Posterior cingulate gyrus (tissue), 11 donors: ENCODE measurements at regions not wholly inside any gene's neighbourhood (a gene's known extent, or its start where the extent isn't known, plus 50 kb on each side); places are given as distances from the start of the nearest gene placed in this dataset.

Experiments
- DNase-seq, 10 donors: peaks; one replicate each; pipeline versions ENCODE4 v3.0.0 to v3.0.0-alpha.2; 2020 to 2021; ENCODE audit warnings: mixed read lengths in 3 of 10
- intact Hi-C: fragments of 100-400 bp; cut with DNase I; formaldehyde crosslinking; loops from one replicate; pipeline ENCODE4 v1.15.1; 2023

DNA sequence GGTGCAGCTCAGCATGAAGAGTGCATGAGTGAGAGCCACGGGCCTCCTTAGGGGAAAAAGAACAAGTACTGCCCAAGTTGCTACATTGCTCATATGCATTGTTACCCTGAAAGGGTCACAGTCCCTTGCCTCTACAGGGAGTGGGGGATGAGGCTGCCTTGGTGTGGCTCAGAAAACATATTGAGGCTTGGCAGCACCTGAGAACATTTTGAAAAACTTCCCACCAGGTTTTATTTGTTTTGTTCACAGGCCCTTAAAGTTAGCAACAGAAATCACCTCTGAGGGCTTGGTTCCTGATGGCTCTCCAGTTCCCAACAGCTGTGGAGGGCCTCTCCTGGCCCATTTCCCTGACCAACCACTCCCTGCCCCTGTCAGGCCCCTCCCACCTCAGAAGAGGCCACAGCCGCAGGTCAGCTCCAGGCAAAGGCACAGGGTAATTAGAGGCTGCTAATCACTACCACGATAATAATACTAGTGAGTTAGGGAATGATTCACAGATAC, 90.7 kb upstream of the ADRA1B start:
- intact Hi-C loops = no loop called here
- DNase-seq = no peak

DNA sequence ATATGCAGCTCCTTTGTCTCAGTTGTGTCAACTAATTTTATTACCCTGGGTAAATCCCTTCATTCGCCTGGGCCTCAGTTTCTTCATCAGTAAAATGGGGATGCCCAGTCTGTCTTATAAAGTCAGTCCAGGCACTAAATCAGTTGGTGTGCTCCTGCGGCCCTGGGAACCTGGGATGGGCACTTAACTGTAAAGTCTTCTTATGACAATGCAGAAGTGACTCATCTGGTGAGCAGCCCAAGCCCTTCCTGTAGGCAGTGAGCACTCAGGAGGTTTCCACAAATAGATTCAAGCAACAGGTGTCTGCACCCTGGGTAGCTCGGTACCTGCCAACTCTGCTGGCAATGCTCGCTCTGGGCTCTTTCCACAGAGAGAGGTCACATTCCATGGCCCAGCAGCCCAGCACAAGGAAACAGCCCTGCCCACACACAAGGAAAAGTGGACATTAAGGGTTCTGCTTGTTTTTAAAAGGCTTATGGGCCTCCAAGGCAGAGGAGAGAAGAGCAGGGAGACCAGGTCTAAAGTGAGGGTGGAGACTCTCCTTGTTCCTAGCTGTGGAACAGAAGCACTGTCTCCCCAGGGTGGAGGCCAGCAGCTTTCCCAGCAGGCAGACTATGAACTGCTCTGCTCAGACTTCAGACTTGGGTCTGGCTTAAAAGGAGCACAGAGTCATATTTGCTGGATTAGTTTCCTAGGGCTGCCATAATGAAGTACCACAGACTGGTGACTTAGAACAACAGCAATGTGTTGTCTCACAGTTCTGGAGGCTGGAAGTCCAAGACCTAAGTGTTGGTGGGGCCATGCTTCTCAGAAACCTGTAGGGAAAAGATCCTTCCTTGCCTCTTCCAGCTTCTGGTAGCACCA, 89.7 kb upstream of the ADRA1B start:
- intact Hi-C loops = no loop called here
- DNase-seq = peak in 1 of 10 donors; percentile 46

DNA sequence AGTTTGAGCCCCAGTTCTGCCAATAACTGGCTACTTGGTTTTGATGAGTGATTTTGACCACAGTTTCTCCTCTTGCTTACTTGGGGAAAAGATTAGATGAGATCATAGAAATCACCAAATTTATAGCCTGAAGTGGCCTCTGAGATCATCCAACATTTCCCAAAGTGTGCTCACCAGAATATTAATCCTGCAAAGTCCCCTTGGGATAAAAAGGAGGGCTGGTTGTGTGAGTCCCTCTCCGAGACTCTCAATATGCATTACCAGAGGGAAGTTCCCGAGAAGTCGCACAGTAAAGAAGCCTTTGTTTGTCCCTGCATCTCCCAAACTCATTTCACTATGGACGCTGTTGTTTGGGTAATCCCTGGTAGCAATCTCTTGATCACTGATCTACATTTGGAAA, 88.4 kb upstream of the ADRA1B start:
- intact Hi-C loops = no loop called here
- no peak for DNase-seq

DNA sequence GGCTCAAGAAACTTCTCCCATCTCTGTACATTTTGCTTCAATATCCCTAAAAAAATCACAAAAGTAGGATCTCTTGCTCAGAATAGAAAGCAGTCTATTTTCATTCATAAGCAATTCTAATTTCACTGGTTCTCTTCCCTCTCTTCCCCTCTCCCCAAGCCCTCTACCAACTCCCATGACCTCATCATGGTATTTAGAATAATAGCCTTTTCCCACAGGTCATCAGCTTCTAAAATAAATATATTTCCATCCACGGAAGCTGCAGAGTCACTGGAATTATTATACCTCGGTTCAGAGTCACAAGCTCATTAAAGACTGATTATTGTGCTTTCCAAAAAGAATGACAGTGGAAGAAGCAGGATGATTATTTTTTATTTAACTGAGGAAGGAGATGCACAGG, 84.2 kb upstream of the ADRA1B start:
- DNase-seq = no peak
- intact Hi-C loops = no loop called here

DNA sequence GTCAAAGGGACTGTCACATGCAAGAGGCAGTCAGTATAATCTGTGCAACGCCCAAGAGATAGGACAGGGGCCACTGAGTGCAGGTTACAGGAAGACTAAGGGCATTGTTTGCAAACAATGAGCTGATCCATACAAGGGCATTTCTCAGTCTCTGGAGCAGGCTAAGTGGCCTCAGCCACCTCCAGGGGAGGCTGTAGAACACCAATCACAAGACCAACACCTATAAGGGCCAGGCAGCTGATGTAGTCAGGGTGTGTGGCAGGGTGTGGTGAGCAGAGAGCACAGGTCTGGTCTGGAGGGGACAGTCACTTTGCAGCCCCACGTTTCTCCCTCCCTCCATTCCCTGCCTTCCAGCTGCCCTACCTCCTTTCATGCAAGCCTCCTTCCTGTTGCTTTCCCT, 83.2 kb upstream of the ADRA1B start:
- intact Hi-C loops = no loop called here
- no peak for DNase-seq

DNA sequence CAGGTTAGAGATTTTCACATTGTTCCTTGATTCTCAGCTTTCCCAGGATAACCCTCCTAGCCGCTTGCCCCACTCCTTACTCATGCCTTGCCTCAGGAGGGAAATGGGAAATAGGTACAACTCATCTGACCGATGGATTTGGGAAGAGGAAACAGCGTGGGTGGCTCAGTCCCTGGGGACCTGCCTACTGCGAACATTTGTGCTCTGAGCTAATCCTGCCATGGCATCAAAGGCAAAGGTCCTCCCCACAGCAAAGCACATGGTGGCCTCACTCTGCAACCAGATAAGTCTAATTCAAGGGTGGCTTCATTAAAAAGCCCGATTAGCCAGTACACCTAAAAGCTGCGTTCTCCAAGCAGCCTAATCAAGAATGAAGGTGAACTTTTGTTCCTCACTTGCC, 82.4 kb upstream of the ADRA1B start:
- intact Hi-C loops = no loop called here
- no peak for DNase-seq

DNA sequence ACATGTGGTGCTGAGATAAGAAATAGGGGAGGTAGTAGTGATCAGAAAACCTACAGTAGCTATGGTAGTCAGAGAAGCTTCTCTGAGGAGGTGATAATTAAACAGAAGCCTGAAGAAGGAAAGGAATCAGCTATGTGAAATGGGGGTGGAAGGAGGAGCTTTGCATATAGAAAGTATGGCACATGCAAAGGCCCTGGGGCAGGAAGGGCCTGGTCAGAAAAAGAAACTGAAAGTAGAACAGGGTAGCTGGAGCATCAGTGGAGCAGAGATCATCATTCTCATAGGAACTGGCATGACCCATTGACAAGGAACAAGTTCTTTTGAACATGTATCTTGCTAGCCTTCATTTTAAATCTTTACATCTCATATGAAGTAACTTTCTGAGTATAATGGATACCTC, 80.7 kb upstream of the ADRA1B start:
- no peak for DNase-seq
- intact Hi-C loops = no loop called here

DNA sequence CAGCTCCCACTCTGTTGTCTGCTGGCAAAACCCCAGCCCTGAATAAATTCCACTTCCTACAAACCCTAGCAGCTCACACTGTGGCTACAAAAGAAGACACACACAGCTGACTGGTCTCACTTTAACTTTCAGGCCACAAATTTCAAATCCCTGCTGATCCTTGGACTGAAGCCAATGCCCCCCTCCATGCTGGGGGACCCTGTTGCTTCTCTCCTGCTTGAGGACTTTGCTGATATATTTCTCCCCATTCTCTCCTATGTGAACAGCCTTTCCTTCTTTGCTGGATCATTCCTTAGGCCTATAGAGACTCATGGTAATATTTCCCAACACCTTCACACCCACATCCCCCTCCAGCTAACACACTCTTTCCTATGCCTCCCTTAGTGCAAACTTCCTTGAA, 79.6 kb upstream of the ADRA1B start:
- intact Hi-C loops = no loop called here
- no peak for DNase-seq

DNA sequence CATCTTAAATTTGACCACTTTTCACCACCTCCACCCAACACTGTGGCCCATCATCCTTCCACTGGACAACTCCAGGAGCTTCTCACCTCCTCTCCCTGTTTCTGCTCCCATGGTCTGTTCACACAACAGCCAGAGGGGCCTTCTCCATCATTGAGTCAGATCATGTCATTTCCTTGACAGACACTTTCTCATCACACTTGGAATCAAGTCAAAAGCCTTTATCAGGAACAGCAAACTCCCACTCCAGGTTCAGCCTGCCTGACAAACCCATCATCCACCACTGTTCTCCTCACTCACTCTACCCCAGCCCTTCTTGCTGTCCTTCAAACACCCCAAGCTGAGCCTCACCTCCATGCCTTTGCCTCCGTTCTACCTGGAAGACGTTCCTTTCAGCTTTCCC, 78.4 kb upstream of the ADRA1B start:
- intact Hi-C loops = no loop called here
- no peak for DNase-seq

DNA sequence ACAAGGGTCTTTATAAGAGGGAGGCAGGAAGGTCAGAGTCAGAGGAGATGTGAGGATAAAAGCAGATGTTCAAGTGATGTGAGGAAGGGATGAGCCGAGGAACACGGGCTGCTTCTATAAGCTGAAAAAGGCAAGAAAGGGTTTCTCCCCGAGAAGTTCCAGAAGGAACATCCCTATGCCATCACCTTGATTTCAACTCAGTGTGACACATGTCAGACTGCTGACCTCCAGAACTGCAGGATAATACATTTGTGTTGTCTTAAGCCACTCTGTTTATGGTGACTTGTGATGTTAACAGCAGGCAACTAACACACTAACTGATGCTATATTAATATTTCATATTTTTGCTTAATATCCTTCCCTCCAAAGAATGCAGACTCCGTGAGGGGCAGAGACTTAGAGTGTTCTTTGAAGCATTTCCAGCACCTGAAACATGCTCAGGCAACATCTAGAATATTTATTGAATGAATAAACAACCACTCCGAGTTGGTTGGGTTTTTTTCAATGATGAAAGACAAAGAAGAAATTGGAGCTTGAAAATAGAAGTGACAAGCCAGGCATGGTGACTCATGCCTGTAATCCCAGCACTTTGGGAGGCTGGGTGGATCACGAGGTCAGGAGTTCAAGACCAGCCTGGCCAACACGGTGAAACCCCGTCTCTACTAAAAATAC, 77.6 kb upstream of the ADRA1B start:
- intact Hi-C loops = no loop called here
- no peak for DNase-seq

DNA sequence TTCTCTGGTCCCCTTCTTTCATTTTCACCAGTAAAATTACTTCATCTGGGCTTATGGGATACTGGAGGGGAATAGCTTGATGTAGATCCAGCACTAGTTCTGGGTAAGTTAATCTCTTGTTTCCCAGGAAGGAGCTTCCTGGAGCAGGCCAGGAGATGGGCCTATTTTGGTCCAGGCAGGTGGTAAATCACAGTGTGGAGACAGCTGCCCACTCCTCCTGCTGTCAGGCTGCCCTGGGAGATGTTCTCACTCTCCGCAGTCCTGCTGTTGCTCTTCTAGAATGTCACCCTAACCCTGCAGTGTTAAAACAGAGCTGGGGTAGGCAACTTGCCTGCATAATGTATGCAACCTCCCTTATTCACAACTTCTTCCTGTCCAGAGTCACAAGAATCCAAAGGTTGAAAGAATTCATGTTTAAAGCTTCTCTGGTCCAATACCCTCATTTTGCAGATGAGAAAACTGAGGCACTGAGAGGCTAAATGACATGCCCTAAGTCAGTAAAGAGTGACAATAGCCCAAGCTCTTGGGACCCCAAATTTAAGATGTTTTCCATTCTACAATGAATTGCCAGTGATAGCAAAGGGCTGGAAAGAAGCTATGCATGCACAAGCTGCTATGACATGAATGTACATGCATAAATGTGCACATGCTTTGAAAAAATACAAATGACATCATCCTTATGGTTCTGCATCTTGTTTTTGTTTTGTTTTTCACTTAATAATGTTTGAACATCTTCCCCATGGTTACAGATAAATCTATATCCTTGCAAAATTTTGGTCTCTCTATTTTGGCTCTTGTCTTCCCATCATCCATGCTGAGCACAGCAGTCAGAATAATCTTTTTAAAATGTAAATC, 71.8 kb upstream of the ADRA1B start:
- DNase-seq = peak in 3 of 10 donors; percentile 25 to 84 (median 76)
- intact Hi-C loops = no loop called here

DNA sequence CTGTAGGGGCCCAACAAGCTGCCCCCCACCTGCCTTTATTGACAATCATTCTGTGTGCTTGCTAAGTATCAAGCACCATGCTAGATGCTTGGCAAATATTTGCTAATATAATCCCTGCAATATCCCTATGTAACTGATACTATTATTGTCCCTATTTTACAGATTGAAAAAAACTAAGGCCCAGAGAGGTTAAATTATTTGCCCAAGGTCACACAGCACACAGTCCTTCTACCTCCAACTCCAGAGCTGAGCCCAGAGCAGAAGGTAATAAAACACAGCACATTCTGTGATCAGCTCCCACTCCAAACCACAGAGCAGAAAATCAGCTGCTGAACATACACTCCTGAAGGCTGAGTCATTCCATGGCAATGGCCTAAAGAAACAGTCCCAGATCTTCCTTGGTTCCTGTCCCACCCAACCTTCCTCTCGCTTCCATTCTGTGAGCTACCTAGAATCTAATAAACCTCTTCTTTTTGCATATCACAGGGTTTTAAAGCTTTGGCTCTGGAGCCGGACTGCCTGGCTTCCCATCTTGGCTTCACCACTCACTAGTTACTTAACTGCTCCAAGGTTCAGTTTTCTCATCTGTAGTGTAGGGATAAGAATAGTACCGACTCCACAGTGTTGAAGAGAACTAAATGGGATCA, 66.7 kb upstream of the ADRA1B start:
- intact Hi-C loops = no loop called here
- DNase-seq = no peak

DNA sequence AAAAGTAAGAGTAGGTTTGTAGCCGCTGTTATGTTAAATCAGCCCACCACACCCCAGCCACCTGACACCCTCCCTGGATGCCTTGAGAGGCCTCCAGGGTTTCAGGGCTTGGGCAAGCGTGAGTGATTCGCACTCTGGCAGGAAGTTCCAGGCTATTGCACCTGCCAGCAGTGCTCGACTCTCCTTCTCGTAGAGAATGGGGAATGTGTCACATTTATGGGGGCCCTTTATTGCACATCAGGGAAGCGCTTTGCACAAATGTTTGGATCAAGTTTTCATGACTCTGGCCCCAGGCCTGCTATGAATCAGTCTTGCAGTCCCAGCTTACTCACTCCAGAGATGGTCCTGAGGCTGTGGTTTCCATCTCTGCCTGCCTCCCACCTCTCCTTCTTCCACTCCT, 66.1 kb upstream of the ADRA1B start:
- DNase-seq = no peak
- intact Hi-C loops = no loop called here

DNA sequence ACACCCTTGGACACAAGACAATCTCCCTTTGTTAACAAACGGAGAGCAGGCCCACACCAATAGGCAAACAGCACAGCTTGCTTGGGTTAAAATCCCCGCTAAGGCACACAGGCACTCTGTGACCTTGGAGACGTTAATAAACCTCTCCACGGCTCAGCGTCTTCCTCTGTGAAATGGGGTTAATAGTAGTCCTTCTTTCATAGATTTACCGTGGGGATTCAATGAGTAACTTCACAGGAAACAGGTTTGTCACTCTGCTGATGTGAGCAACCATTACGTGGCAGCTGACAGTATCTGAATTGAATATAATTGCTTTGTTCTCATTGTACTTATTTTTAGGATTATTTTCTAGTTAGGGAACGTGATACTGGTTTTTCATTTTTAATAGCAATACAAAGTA, 65.2 kb upstream of the ADRA1B start:
- intact Hi-C loops = no loop called here
- DNase-seq = no peak

DNA sequence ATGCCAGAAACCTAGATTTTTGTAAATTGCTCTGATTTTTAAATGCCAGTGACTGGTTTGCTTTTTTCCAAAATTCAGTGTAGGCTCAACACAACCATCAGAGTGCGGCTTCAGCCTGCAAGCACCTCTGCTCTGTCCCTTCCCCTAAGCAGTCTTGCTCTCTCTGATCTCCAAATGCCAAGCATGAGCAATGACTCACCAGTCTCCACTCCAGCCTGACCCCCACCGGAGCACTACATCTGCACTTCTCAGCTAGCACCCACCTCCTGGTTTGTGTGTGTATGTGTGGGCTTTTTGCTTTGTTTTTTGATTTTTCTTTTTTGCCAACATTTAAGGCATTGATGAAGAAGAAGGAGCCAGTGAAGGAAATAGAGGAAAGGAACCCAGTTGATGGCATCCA, 61.4 kb upstream of the ADRA1B start:
- intact Hi-C loops = no loop called here
- DNase-seq = no peak

DNA sequence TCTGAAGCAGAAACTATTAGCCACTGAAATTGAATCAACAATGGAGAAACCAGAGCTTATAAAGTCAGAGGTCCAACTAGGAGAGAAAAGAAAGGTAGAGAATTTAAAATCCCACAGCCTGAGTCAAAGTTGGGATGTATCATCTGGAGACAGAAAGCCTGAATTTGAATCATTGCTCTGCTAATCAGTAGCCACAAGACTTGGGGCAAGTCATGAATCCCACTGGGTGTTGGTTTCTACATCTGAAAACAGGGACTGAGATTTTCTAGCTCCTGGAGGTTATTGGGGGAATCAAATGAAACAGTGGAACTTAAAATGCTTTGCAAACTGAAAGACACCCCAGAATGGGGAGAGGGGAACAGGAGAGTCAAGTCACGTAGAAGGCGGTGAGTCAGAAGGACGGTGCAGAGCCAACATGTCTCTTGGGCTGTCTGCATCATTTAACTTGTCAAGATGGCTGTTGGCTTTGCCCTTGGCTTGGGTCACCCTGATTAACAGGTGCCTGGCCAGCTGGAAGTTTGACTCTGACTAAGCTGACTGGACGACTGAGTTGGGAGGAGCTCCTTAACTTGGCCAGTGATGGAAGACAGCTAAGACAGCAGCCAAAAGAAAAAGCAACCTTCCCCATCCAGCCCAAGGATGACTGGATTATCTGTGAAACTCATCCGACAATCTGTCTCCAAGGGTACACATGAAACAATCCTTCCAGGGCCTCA, 60.6 kb upstream of the ADRA1B start:
- DNase-seq = no peak

DNA sequence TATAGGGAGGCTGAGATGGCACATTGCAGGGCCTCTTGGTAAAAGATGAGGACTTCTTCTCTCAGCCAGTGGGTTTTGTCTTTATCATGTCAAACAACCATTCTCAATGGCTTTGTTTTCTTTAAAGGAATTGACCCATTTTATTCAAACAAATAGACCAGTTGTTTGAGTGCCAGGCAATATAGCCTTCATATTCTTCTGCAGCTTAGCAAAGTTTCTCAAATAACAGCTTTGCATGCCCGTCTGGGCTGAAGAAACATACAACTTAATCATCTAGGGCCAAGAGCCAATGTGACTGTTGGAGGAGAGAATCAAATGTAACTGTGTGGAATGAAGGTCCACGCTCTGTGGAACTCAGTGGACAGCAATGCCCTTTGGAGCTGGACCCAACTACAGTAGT, 57.4 kb upstream of the ADRA1B start:
- no peak for DNase-seq
- intact Hi-C loops = no loop called here

More for the DNA sequence above, 60.6 kb upstream of the ADRA1B start:
- intact Hi-C loops = no loop called here

DNA sequence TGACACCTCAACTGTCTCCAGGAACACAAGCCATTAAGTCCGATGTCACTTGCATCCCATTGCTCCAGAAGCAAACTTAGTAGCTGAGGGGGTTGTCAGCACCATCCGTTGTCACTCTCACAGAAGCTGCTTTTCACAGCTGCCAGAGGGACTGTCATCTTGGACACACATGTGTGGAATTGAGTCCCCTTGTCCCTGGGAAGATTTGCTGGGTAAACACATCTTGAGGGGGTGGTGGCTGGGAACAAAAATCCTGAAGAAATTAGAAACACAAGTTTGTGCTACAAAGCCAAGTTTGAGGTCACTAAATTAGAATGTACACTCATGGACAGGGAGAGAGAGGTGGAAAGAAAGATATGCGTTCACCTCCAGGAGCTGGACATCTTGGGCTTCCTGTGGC, 55.2 kb upstream of the ADRA1B start:
- intact Hi-C loops = no loop called here
- DNase-seq = no peak

DNA sequence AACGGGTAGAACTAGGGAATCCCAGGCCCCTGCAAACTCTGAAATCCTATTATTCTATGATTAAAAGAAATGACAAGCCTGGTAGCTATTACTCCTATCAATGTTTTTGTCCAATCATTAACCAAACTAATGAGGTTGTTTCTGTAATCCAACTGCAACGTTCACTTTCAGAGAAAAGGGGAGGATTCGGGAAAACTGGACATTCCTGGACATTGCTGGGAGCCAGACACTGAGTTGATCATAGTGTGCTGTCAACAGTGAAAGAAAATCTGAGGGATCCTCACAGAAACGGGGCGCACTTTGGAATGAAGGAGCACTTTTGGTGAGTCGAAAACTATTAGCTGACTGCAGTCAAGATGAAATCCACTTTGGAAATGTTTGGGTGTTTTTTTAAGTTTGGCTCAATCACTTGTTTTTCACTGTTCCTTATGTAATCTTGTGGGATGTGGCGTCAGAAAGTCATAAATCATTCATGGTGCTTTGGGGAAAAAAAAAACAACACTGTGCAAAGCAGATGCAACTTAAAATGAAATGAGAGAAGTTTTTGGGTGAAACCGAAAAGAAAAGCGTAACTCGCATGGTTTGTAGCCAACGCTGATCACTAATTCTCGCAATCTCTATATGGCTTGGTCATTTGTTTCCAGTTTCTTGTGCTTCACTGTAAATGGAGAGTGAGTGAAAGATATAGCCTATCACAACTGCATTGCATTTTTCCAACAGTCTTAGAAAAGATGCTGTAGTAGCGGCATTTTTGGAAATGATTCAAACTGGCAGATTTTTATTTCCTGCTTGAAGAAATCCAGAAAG, 51.2 kb upstream of the ADRA1B start:
- no peak for DNase-seq
- intact Hi-C loops = no loop called here
